HG03175 (cell line): ENCODE measurements at regions not wholly inside any gene's neighbourhood (a gene's known extent, or its start where the extent isn't known, plus 50 kb on each side); places are given as distances from the start of the nearest gene placed in this dataset.
"Not testable (repeated sequence)": the region's sequence is repeated elsewhere in the genome, so short reads cannot be mapped to it uniquely, and the experiment has no call there.

Experiments used
- ATAC-seq: cut with Tn5 transposase; IDR thresholded peaks from one replicate; pipeline ENCODE4 v1.9.1; 2021; ENCODE audit warnings: mild to moderate bottlenecking, moderate library complexity; ENCODE audit not compliant: unreplicated experiment

GRCh38 chr17:70564006-70564620, 394.8 kb downstream of the KCNJ2 start:
- ATAC-seq, result no peak

- no peak for ATAC-seq
These were observed 399.8 kb downstream of the KCNJ2 start for GRCh38 chr17:70569128-70569527.

- no peak for ATAC-seq
These were observed 408.1 kb downstream of the KCNJ2 start for GRCh38 chr17:70577456-70577855.

- ATAC-seq, result no peak
These were observed 412.1 kb downstream of the KCNJ2 start for GRCh38 chr17:70581459-70581858.

- no peak for ATAC-seq
These were observed 413.4 kb downstream of the KCNJ2 start for GRCh38 chr17:70582777-70583176.

GRCh38 chr17:70584255-70584654, 414.9 kb downstream of the KCNJ2 start:
- ATAC-seq, result no peak

- ATAC-seq, result no peak
These were observed 418.7 kb downstream of the KCNJ2 start for GRCh38 chr17:70588003-70588402.

- no peak for ATAC-seq
These were observed 428.4 kb downstream of the KCNJ2 start for GRCh38 chr17:70597774-70598173.

- no peak for ATAC-seq
These were observed 429.9 kb downstream of the KCNJ2 start for GRCh38 chr17:70599198-70599597.

- not testable (repeated sequence) for ATAC-seq
These were observed 430.6 kb downstream of the KCNJ2 start for GRCh38 chr17:70599945-70600344.

GRCh38 chr17:70603226-70603625, 433.9 kb downstream of the KCNJ2 start:
- ATAC-seq, result no peak

- no peak for ATAC-seq
These were observed 435.5 kb downstream of the KCNJ2 start for GRCh38 chr17:70604854-70605253.

GRCh38 chr17:70606086-70606485, 436.8 kb downstream of the KCNJ2 start:
- ATAC-seq, result no peak

- ATAC-seq, result no peak
These were observed 438.9 kb downstream of the KCNJ2 start for GRCh38 chr17:70608193-70608592.

- no peak for ATAC-seq
These were observed 439.6 kb downstream of the KCNJ2 start for GRCh38 chr17:70608957-70609356.

GRCh38 chr17:70609566-70609965, 440.2 kb downstream of the KCNJ2 start:
- ATAC-seq, result no peak

- ATAC-seq, result no peak
These were observed 440.8 kb downstream of the KCNJ2 start for GRCh38 chr17:70610161-70610560.

- ATAC-seq, result no peak
These were observed 444.3 kb downstream of the KCNJ2 start for GRCh38 chr17:70613681-70614080.

GRCh38 chr17:70615831-70616230, 446.5 kb downstream of the KCNJ2 start:
- no peak for ATAC-seq

GRCh38 chr17:70618641-70619040, 449.3 kb downstream of the KCNJ2 start:
- no peak for ATAC-seq

GRCh38 chr17:70621566-70621965, 452.2 kb downstream of the KCNJ2 start:
- no peak for ATAC-seq

GRCh38 chr17:70622368-70623260, 453.3 kb downstream of the KCNJ2 start:
- no peak for ATAC-seq
